Liver (tissue), 6 donors: ENCODE measurements at regions not wholly inside any gene's neighbourhood (a gene's known extent, or its start where the extent isn't known, plus 50 kb on each side); places are given as distances from the start of the nearest gene placed in this dataset.
"Not testable (repeated sequence)": the region's sequence is repeated elsewhere in the genome, so short reads cannot be mapped to it uniquely, and the experiment has no call there.

Source experiments
- DNase-seq: peaks from one replicate; pipeline ENCODE4 v3.0.0-alpha.2; 2017; ENCODE audit warnings: low spot score
- H3K27ac ChIP-seq, 2 donors: one replicate each; pipeline ENCODE4 v1.7.0; 2013; ENCODE audit warnings: inconsistent platforms in 2 of 2, low read length in 2 of 2, control low read depth in 1 of 2, low read depth in 1 of 2, mild to moderate bottlenecking in 1 of 2
- H3K27me3 ChIP-seq, 4 donors: one replicate each; pipeline versions ENCODE4 v1.6.1 to v1.7.0; 2013; ENCODE audit warnings: low read length in 3 of 4, inconsistent platforms in 1 of 4, mild to moderate bottlenecking in 1 of 4, moderate library complexity in 1 of 4; ENCODE audit not compliant: control insufficient read depth in 4 of 4, insufficient read depth in 4 of 4
- H3K36me3 ChIP-seq, 4 donors: one replicate each; pipeline versions ENCODE4 v1.6.1 to v1.7.0; 2013; ENCODE audit warnings: low read length in 3 of 4, mild to moderate bottlenecking in 3 of 4, low read depth in 1 of 4, moderate library complexity in 1 of 4; ENCODE audit not compliant: control insufficient read depth in 4 of 4, insufficient read depth in 3 of 4
- H3K4me1 ChIP-seq, 4 donors: one replicate each; pipeline versions ENCODE4 v1.6.1 to v1.7.0; 2013; ENCODE audit warnings: low read length in 3 of 4, mild to moderate bottlenecking in 3 of 4, moderate library complexity in 1 of 4; ENCODE audit not compliant: control insufficient read depth in 4 of 4, insufficient read depth in 4 of 4
- H3K4me3 ChIP-seq, 3 donors: one replicate each; pipeline versions ENCODE4 v1.6.1 to v1.7.0; 2013; ENCODE audit warnings: low read length in 3 of 3, control low read depth in 1 of 3, low read depth in 1 of 3, mild to moderate bottlenecking in 1 of 3
- H3K9ac ChIP-seq, 2 donors: one replicate each; pipeline ENCODE4 v1.7.0; 2013; ENCODE audit warnings: low read length in 2 of 2, mild to moderate bottlenecking in 2 of 2, moderate library complexity in 2 of 2, control low read depth in 1 of 2, low read depth in 1 of 2
- H3K9me3 ChIP-seq, 4 donors: one replicate each; pipeline versions ENCODE4 v1.6.1 to v1.7.0; 2013; ENCODE audit warnings: low read length in 3 of 4; ENCODE audit not compliant: control insufficient read depth in 4 of 4
- WGBS: extraction: QIAGEN DNeasy Blood & Tissue Kit; methylation state at CpG from one replicate; pipeline ENCODE4 v1.1.7; 2013; 5-methylcytosine and 5-hydroxymethylcytosine counted together
- donor health status: healthy.
- donor health status: healthy.
- donor health status: healthy.

DNA sequence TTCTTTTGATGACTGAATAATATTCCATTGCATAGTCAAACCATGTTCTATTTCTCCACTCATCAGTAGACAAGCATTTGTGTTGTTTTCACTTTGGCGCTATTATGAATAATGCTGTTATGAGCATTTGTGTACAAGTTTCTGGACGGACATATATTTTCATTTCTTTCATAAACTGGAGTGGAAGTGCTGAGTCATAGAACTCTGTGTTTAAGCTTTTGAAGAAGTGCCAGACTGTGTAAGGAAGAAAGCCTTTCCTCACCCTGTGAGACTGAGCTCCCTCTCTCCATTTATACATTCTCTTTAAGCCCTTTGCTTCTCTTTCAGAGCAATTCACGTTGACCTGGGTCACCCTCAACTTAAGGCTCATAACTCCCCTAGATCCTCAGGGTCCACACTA, 169.5 kb downstream of the OTOP1 start:
- H3K9me3 ChIP-seq, H3K4me1 ChIP-seq, H3K27ac ChIP-seq, H3K9ac ChIP-seq, H3K4me3 ChIP-seq, H3K27me3 ChIP-seq, H3K36me3 ChIP-seq, DNase-seq: not testable (repeated sequence)
- 88% methylated on average over 2 of the region's 3 CpGs for WGBS

DNA sequence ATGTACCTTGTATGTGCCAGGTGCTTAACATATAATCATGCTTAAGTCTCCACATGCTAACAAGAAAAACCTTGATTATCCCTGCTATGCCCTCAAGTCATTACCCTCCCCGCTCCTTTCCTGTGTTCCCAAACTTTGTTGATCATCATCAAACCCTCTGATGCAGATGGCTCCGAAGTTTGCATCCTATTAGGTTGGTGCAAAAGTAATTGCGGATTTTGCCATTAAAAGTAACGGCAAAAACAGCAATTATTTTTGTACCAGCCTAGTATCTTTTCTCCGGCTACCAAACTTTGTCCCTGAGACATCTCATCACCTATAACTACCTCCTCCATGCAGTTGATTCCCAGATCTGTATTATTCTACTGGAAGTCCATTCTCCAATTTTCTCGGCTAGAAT, 142.6 kb downstream of the OTOP1 start:
- H3K36me3 ChIP-seq, H3K27me3 ChIP-seq, H3K9ac ChIP-seq, H3K4me3 ChIP-seq, H3K9me3 ChIP-seq, H3K4me1 ChIP-seq, DNase-seq, H3K27ac ChIP-seq: not testable (repeated sequence)
- WGBS = 83% methylated on average over 6 of the region's 6 CpGs

GRCh38 chr4:4089716-4090419, 136.9 kb downstream of the OTOP1 start:
- not testable (repeated sequence) for H3K27ac ChIP-seq, H3K36me3 ChIP-seq, H3K9me3 ChIP-seq, H3K9ac ChIP-seq, H3K4me3 ChIP-seq, H3K4me1 ChIP-seq, DNase-seq, H3K27me3 ChIP-seq
- WGBS = 45% methylated on average over 7 of the region's 7 CpGs

- H3K9me3 ChIP-seq, DNase-seq, H3K27ac ChIP-seq, H3K4me3 ChIP-seq, H3K27me3 ChIP-seq, H3K9ac ChIP-seq, H3K36me3 ChIP-seq, H3K4me1 ChIP-seq: not testable (repeated sequence)
- WGBS = 33% methylated on average over 4 of the region's 4 CpGs
Measured at GRCh38 chr4:4090720-4091119, 136.0 kb downstream of the OTOP1 start.

DNA sequence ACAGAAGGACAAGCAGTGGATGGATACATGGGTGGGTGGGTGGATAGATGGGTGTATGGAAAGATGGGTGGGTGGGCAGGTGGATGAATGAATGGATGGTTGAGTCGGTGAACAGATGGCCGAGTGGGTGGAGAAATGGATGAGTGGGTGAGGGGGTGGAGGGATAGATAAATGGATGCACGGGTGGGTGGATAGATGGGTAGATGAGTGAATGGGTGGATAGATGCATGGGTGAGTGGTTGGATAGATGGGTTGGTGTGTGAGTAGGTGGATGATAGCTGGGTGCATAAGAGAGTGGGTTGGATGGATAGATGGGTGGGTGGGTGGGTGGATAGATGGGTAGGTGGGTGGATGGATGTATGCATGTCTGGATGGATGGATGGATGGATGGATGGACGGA, 134.6 kb downstream of the OTOP1 start:
- not testable (repeated sequence) for H3K9ac ChIP-seq, DNase-seq, H3K4me3 ChIP-seq, H3K9me3 ChIP-seq, H3K4me1 ChIP-seq, H3K27ac ChIP-seq, H3K36me3 ChIP-seq, H3K27me3 ChIP-seq
- 72% methylated on average over 4 of the region's 4 CpGs for WGBS

GRCh38 chr4:4099610-4100009, 127.1 kb downstream of the OTOP1 start:
- DNase-seq, H3K9me3 ChIP-seq, H3K4me3 ChIP-seq, H3K27ac ChIP-seq, H3K27me3 ChIP-seq, H3K36me3 ChIP-seq, H3K4me1 ChIP-seq, H3K9ac ChIP-seq: not testable (repeated sequence)
- 81% methylated on average over 4 of the region's 4 CpGs for WGBS

GRCh38 chr4:4106923-4107322, 119.8 kb downstream of the OTOP1 start:
- H3K36me3 ChIP-seq, H3K4me1 ChIP-seq, DNase-seq, H3K27me3 ChIP-seq, H3K27ac ChIP-seq, H3K9ac ChIP-seq, H3K9me3 ChIP-seq: not testable (repeated sequence)
- WGBS = 3% methylated on average over 36 of the region's 36 CpGs
- H3K4me3 ChIP-seq = peak overlapping the region in 1 of 3 donors; percentile 41
